Activated CD4-positive, alpha-beta T cell treated with anti-CD3 and anti-CD28 coated beads for 36 hours (primary cell): ENCODE measurements at regions not wholly inside any gene's neighbourhood (a gene's known extent, or its start where the extent isn't known, plus 50 kb on each side); places are given as distances from the start of the nearest gene placed in this dataset.

ENCODE experiments used
- ATAC-seq: fragments of 200-7000 bp; cut with Tn5 transposase; one replicate; pipeline ENCODE4 v1.10.0; 2021; ENCODE audit warnings: mild to moderate bottlenecking, moderate library complexity
- CTCF ChIA-PET: fragments of 350-600 bp; sonication (Branson Sonifier 250); formaldehyde crosslinking; loops from one replicate; lab custom pipeline; 2021; ENCODE audit warnings: antibody characterized with exemption; lab: Charles Lee
- POLR2A ChIA-PET: fragments of 350-600 bp; sonication (Branson Sonifier 250); formaldehyde crosslinking; loops from one replicate; lab custom pipeline; 2021; ENCODE audit warnings: antibody characterized with exemption, inconsistent platforms; lab: Charles Lee
- DNase-seq: peaks from one replicate; pipeline ENCODE4 v3.0.0-alpha.2; 2020
- H3K27ac Mint-ChIP-seq: one replicate; pipeline ENCODE4 v1.8.0; 2021; ENCODE audit warnings: mixed read lengths
- H3K27me3 Mint-ChIP-seq: one replicate; pipeline ENCODE4 v1.8.0; 2021; ENCODE audit warnings: mixed read lengths
- H3K36me3 Mint-ChIP-seq: one replicate; pipeline ENCODE4 v1.8.0; 2021; ENCODE audit warnings: low read depth, mixed read lengths
- H3K4me1 Mint-ChIP-seq: one replicate; pipeline ENCODE4 v1.8.0; 2021; ENCODE audit warnings: mixed read lengths
- H3K4me3 Mint-ChIP-seq: one replicate; pipeline ENCODE4 v1.8.0; 2021; ENCODE audit warnings: mild to moderate bottlenecking, moderate library complexity, mixed read lengths
- H3K9me3 Mint-ChIP-seq: one replicate; pipeline ENCODE4 v1.8.0; 2021; ENCODE audit warnings: low read depth, mixed read lengths
- intact Hi-C, 2 experiments: fragments of 100-400 bp; cut with DNase I in 1 of 2; cut with micrococcal nuclease in 1 of 2; formaldehyde crosslinking; loops; one replicate each; pipeline versions ENCODE4 v1.14.2 to v1.15.1; 2022 to 2024; cut with DNase I, micrococcal nuclease

GRCh38 chr9:84187090-84187489, 153.5 kb downstream of the SLC28A3 start:
- intact Hi-C loops = no loop called here
- ChIA-PET CTCF (interaction anchor here (0.8 kb wide), 1 partner anchor 197 kb away, joined by 3 read pairs; no protein-coding TSS in a partner anchor), POLR2A (no interaction called here)
- no peak for DNase-seq
- H3K9me3 Mint-ChIP-seq = no peaks in the 10 kb centered on the region
- no peaks in the 10 kb centered on the region for H3K36me3 Mint-ChIP-seq
- H3K27me3 Mint-ChIP-seq = peaks cover 8% of the 10 kb centered on the region
- H3K27ac Mint-ChIP-seq = no peak overlapping the region
- H3K4me1 Mint-ChIP-seq = no peaks in the 10 kb centered on the region
- no peak overlapping the region for H3K4me3 Mint-ChIP-seq
- ATAC-seq = no peak

DNA sequence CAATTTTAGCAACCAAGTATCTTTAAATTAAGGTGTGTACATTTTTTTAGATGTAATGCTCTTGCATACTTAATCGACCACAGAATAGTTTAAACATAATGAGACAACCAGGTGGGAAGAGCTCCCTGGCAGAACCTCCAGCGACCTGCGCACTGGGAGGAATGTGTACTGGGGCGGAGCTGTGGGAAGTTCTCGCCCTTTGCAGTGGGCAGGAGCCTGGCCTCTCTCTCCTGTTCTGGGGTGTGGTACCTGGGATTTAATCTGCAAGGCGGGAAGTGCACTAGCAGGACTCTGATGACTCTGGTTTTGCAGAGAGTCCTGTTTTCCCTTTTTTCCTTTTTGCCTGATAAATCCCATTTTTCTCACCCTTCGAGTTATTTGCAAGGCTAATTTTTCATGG, 150.7 kb downstream of the SLC28A3 start:
- CTCF ChIA-PET = interaction anchor here (0.6 to 2.6 kb wide), 3 partner anchors 17 to 956 kb away, joined by 3 to 7 read pairs (median 3); no protein-coding TSS in a partner anchor

GRCh38 chr9:84190411-84190810, 150.1 kb downstream of the SLC28A3 start:
- ChIA-PET POLR2A (no interaction called here), CTCF (interaction anchor here (0.6 to 2.6 kb wide), 3 partner anchors 17 to 957 kb away, joined by 3 to 7 read pairs (median 3); no protein-coding TSS in a partner anchor)
- ATAC-seq (no peak), DNase-seq (no peak)
- Mint-ChIP-seq H3K4me3 (no peak overlapping the region), H3K9me3 (no peaks in the 10 kb centered on the region), H3K4me1 (no peaks in the 10 kb centered on the region), H3K27me3 (peaks cover 17% of the 10 kb centered on the region), H3K27ac (no peak overlapping the region), H3K36me3 (no peaks in the 10 kb centered on the region)
- intact Hi-C loops = no loop called here

More for the DNA sequence above, 150.7 kb downstream of the SLC28A3 start:
- Mint-ChIP-seq H3K4me3 (no peak overlapping the region), H3K27me3 (peaks cover 14% of the 10 kb centered on the region), H3K27ac (no peak overlapping the region), H3K9me3 (no peaks in the 10 kb centered on the region), H3K36me3 (no peaks in the 10 kb centered on the region), H3K4me1 (no peaks in the 10 kb centered on the region)
- intact Hi-C loops = no loop called here
- POLR2A ChIA-PET = no interaction called here
- ATAC-seq (no peak), DNase-seq (no peak)

DNA sequence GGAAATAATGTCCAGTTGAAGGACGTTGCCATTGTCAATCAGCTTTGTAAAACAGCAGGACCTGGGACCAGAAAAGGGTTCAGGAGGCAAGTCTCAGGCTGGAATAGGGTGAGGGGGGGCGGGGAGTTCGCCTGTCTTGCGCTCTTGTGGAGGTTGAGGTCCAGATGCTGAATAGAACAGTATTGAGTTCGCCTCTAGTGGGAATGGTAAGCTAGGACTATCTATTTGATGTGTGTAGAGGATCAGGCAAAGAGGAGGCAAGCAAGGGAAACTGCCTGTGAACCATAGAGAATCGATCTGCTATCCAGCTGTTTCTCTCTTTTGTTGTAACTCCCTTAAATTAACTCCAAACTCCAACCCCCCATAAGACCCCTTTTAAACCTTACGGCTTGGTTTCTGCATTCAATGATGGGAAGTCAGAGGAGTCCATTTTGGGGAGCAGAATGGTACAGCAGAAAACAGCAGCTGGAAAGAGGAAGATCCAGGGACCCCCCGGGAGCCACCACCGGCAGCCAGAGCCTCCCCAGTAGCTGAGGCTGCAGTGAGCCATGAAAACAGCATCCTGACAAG, 133.7 kb downstream of the SLC28A3 start:
- peaks cover 7% of the 10 kb centered on the region for H3K27me3 Mint-ChIP-seq
- ATAC-seq (no peak), DNase-seq (no peak)
- CTCF ChIA-PET = no interaction called here
- H3K4me3 Mint-ChIP-seq = no peak overlapping the region
- H3K4me1 Mint-ChIP-seq = no peaks in the 10 kb centered on the region
- POLR2A ChIA-PET = no interaction called here
- intact Hi-C loops = no loop called here
- H3K36me3 Mint-ChIP-seq = no peaks in the 10 kb centered on the region
- H3K27ac Mint-ChIP-seq = no peak overlapping the region
- no peaks in the 10 kb centered on the region for H3K9me3 Mint-ChIP-seq

DNA sequence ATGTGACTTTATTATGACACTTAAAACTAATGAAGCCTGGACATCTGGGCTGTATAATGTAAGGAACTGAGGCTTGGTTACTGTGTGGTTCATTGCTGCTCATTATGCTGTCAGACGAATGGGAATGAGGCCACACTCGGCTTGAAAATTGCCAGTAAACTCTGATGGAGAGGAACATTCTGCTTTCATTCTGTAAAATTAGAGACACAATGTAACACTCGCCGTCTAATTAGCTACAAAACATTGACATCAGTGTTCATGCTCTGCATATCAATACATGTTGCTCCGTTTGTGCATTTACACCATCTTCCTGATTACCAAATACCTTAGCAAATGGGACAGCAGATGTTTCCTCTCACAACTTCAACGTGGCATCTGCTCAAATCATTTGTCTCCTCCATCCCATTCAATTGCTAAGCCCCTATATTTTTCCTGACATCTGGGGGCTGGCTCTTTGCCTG, 133.0 kb downstream of the SLC28A3 start:
- intact Hi-C loops = no loop called here
- Mint-ChIP-seq H3K27ac (no peak overlapping the region), H3K36me3 (no peaks in the 10 kb centered on the region), H3K4me3 (no peak overlapping the region), H3K4me1 (peaks cover 2% of the 10 kb centered on the region), H3K27me3 (peaks cover 7% of the 10 kb centered on the region), H3K9me3 (no peaks in the 10 kb centered on the region)
- CTCF ChIA-PET = interaction anchor here (0.7 to 0.9 kb wide), 2 partner anchors 8 to 90 kb away, joined by 3 read pairs; no protein-coding TSS in a partner anchor
- POLR2A ChIA-PET = no interaction called here
- DNase-seq = no peak
- no peak for ATAC-seq

DNA sequence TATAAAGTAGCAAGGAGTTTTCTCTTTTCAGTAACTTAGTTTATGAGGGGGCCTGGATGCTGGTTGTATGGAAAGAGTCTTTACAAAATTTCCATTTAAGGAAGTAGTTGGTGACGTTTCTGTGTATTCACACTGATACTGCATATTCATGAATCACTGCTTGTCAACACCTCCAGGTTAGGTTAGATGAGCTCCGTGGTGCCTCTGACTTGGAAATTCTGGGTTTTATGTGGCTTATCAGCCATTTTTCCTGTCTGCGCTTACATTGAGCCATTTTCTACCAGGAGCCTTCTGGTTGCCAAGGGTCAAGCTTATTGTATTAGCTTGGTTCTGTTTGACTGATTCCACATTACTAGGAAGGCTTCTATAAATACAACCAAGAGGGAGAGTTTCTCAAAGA, 128.3 kb downstream of the SLC28A3 start:
- no peak for ATAC-seq
- H3K9me3 Mint-ChIP-seq = no peaks in the 10 kb centered on the region
- CTCF ChIA-PET = no interaction called here

GRCh38 chr9:84212982-84213381, 127.6 kb downstream of the SLC28A3 start:
- peaks cover 2% of the 10 kb centered on the region for H3K4me1 Mint-ChIP-seq
- no peak overlapping the region for H3K4me3 Mint-ChIP-seq
- DNase-seq (no peak), ATAC-seq (no peak)
- H3K36me3 Mint-ChIP-seq = no peaks in the 10 kb centered on the region
- intact Hi-C loops = no loop called here
- no peak overlapping the region for H3K27ac Mint-ChIP-seq
- H3K27me3 Mint-ChIP-seq = peaks cover 4% of the 10 kb centered on the region
- POLR2A ChIA-PET = no interaction called here
- no peaks in the 10 kb centered on the region for H3K9me3 Mint-ChIP-seq
- CTCF ChIA-PET = interaction anchor here (0.5 to 1.3 kb wide), 5 partner anchors 10 to 103 kb away, joined by 3 to 5 read pairs (median 3); no protein-coding TSS in a partner anchor

More for the DNA sequence above, 128.3 kb downstream of the SLC28A3 start:
- peaks cover 2% of the 10 kb centered on the region for H3K4me1 Mint-ChIP-seq
- no peak for DNase-seq
- intact Hi-C loops = no loop called here
- POLR2A ChIA-PET = no interaction called here
- no peaks in the 10 kb centered on the region for H3K36me3 Mint-ChIP-seq
- H3K27me3 Mint-ChIP-seq = peaks cover 4% of the 10 kb centered on the region
- H3K27ac Mint-ChIP-seq = no peak overlapping the region
- no peak overlapping the region for H3K4me3 Mint-ChIP-seq

DNA sequence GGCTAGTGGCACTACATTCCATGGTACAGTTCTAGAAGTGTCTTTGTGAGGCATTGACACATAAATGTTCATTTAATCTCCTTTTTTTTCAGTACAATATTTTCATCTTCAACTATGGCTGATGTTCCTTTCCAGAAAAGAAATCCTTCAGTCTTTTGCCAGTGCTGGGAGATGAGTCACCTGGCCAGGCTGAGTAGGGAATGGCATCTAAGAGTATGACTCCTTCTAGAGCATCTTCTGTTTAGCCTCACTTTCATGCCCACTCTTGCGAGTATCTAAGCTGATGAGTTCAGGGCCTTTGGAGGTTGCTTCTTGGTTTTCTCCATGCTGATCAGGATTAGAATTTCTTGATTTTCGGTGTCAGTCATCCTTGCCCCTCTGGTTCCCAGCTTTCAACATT, 124.4 kb downstream of the SLC28A3 start:
- no peaks in the 10 kb centered on the region for H3K9me3 Mint-ChIP-seq
- DNase-seq (no peak), ATAC-seq (no peak)
- intact Hi-C loops = no loop called here
- H3K27me3 Mint-ChIP-seq = peaks cover 4% of the 10 kb centered on the region
- H3K4me1 Mint-ChIP-seq = peaks cover 2% of the 10 kb centered on the region
- ChIA-PET CTCF (interaction anchor here (0.8 kb wide), 1 partner anchor 113 kb away, joined by 3 read pairs; no protein-coding TSS in a partner anchor), POLR2A (no interaction called here)
- no peaks in the 10 kb centered on the region for H3K36me3 Mint-ChIP-seq
- no peak overlapping the region for H3K27ac Mint-ChIP-seq
- no peak overlapping the region for H3K4me3 Mint-ChIP-seq

- DNase-seq (no peak), ATAC-seq (no peak)
- Mint-ChIP-seq H3K4me3 (no peak overlapping the region), H3K4me1 (no peaks in the 10 kb centered on the region), H3K9me3 (peaks cover 2% of the 10 kb centered on the region), H3K36me3 (no peaks in the 10 kb centered on the region), H3K27ac (no peak overlapping the region), H3K27me3 (peaks cover 7% of the 10 kb centered on the region)
- ChIA-PET POLR2A (no interaction called here), CTCF (no interaction called here)
- intact Hi-C loops = no loop called here
Observed at GRCh38 chr9:84218322-84218721, 122.2 kb downstream of the SLC28A3 start.

- Mint-ChIP-seq H3K4me3 (no peak overlapping the region), H3K27ac (no peak overlapping the region), H3K4me1 (no peaks in the 10 kb centered on the region), H3K27me3 (peaks cover 8% of the 10 kb centered on the region), H3K9me3 (peaks cover 2% of the 10 kb centered on the region), H3K36me3 (no peaks in the 10 kb centered on the region)
- ChIA-PET POLR2A (no interaction called here), CTCF (no interaction called here)
- no peak for DNase-seq
- ATAC-seq = no peak
- intact Hi-C loops = no loop called here
Observed at GRCh38 chr9:84224246-84224645, 116.3 kb downstream of the SLC28A3 start.
